ENCODE measurements at regions not wholly inside any gene's neighbourhood (a gene's known extent, or its start where the extent isn't known, plus 50 kb on each side); places are given as distances from the start of the nearest gene placed in this dataset.

DNA sequence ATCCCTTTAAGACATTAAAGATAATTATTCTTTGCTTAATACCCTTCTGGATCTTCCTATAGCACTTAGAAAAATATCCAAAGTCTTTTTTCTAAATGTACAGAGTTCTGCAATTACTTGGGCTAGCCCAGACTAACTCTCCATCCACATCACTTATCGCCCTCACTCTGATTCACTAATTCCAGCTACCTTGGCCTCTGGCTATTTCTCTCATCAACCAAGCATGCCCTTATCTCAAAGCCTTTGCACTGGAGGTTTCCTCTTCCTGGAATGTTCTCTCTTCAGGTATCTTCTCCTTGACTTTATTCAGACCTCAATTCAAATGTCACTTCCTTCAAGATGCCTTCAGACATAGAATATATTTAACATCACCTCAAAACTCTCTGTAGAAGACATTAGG lies 345.1 kb upstream of the SMIM31 start:
- no peak for DNase-seq (ENCODE audit: low read depth)

DNA sequence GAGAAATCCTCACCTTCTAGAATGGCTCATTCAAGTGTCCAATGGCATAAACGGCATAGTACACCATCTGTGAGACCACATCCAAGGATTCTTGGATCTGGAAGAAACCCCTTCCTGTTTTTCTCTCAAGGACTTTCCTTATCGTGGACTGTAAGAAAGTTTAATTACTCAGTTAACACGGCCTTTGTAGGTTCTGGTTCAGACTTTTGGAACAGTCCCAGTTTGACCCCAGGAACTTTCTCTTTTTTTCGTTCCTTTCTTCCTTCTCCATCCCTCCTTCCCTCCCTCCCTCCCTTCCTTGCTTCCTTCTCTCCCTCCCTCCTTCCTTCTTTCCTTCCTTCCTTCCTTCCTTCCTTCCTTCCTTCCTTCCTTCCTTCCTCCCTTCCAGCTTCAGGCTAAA lies 343.5 kb upstream of the SMIM31 start:
- no peak for DNase-seq (ENCODE audit: low read depth)

DNA sequence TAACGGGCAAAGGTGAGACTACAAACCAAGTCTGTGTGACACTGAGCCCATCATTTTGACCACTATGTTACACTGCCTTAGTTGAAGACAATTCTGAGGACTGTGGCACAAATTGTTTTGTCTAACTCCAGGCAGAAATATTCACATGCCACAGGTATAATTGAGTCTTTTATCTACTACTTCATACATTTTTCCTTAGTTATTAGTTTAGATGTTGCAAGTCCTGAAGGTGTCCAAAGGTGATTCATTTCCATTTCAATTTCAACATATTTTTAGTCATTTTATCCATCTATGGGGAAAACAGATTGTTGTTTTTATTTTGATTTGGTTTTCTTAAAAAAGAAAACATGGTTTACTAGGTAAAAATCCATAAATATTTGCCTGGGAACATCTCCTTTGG lies 341.7 kb upstream of the SMIM31 start:
- DNase-seq (ENCODE audit: low read depth), result no peak

DNA sequence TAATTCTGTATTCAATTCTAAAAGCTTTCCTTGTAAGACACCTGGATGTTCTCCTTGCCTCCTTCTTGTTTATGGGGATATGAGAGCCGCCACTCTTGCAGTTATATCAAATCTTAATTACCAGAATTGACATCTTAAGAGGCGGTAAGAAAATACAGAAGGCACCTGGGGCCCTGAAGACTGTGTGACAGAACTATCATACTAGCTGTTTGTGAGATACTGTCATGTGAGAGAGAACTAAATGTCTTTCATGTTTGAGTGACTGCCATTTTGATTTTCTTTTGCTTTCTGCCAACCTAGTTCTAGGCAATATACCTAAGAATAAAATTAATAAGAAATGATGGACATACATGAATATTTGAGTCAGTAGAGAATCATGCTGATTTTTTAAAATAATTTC lies 340.2 kb upstream of the SMIM31 start:
- DNase-seq (ENCODE audit: low read depth), result no peak

DNA sequence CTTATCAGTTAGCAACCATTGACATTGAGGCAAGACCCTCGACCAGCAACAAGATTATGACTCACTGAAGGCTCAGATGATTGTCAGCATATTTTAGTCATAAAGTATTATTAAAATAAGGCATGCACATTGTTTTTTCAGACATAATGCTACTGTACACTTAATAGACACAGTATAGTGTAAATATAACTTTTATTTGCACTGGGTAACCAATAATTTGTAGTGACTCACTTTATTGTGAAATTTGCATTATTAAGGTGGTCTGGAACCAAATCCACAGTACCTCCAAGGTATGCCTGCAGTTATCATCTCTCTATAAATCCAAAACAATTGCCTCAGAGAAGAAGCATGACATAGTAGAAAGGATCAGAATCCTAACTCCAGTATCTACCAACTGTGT lies 330.1 kb upstream of the SMIM31 start:
- no peak for DNase-seq (ENCODE audit: low read depth)

DNA sequence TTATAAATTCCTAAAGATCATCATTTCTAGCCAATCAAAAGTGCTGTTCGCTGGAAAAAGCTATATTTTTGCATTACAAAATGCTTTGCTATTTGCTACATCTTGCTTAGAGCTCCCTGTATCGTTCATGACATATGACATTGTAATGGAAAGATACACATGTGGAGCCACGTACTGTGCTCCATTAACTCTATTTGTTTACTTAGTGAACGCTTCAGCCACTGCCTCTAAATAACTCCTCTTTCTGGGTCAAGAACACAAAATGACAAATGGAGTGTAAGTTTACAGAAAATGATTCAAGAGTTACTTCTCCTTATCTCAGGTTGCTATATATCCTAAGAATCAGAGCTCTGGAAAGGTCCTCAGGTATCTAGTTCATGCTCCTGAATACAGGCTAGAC lies 329.1 kb upstream of the SMIM31 start:
- no peak for DNase-seq (ENCODE audit: low read depth)

DNA sequence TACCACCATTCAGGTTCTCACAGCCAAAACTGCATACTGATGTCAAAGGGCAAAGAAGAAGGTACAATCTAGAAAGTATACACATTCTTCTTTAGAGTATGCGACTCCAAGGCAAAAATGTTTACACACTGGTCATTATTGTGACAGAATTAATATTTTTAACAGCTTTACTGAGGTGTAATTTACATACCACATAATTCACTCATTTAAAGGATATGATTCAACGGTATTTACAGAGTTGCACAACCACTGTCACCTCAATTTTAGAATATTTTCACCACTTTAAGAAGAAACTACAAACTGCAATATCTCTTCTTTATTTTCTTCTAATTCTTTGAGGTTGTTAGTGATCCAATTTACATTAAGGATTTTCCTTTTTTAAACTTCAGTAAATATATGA lies 325.4 kb upstream of the SMIM31 start:
- no peak for DNase-seq (ENCODE audit: low read depth)

DNA sequence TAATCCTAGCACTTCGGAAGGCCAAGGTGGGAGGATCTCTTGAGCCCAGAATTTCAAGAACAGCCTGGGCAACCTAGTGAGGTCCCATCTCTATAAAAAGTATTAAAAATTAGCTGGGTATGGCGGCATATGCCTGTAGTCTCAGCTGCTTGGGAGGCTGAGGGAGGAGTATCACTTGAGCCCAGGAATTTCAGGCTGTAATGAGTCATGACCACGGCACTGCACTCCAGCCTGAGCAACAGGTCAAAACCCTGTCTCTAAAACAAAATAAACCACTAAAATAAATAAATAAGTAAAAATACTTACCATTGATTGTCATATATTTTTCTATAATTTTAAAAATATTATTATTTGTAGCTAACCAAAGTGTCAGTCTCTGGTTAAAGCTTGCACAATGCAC lies 315.6 kb upstream of the SMIM31 start:
- peak; percentile 28 for DNase-seq (ENCODE audit: low read depth)

DNA sequence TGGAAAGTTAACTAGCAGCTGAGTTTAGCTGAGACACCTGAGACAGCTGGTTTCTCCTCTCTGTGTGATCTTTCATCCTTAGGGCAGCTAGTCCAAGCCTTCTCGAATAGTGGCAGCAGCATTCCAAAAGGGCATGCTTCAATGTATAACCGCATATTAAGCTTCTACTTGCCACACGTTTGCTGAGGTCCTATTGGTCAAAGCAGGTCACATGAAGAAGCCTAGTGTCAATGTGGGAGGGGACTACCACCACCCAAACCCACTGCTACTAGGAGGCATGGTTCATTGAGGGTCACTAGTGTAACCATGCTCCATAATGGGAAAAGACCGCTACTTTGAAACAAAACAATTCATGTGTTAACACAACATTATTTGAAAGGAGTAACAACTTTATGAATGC lies 314.9 kb upstream of the SMIM31 start:
- DNase-seq (ENCODE audit: low read depth), result no peak

DNA sequence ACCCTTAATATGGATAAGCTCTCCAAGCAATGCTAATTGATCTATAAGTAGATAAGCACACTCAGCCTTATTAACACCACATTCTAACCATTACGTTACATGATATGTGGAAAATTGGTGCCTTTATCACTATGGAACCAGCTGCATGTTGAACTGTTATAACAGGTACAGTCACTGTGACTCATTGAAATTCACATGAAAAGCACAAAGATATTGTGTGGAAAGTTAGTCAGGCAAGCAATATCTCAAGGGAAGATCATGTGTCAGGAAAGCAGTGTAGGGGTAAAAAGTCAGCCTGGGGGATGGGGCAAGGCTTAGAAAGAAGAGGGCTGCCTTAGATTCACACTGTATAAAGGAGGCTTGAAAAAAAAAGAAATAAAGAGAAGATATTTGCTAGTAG lies 313.7 kb upstream of the SMIM31 start:
- peak; percentile 57 for DNase-seq (ENCODE audit: low read depth)

DNA sequence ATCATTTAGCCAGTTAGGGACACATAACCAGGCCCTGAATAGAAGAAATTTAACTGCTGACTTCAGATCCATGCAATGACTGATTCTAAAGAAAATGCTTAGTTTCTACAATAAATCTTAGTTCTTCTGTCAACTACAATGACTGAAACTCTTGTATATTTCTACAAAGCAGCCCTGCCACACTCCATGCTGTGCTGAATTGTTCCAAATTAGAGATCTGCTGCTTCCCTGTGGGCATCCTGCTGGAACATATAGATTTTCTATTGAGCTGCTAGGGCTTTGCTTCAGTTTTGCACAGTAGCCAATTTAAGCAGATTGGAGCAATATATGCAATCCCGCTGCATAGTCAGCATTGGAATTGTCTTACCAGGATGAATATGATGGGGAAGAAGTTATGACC lies 312.8 kb upstream of the SMIM31 start:
- no peak for DNase-seq (ENCODE audit: low read depth)

DNA sequence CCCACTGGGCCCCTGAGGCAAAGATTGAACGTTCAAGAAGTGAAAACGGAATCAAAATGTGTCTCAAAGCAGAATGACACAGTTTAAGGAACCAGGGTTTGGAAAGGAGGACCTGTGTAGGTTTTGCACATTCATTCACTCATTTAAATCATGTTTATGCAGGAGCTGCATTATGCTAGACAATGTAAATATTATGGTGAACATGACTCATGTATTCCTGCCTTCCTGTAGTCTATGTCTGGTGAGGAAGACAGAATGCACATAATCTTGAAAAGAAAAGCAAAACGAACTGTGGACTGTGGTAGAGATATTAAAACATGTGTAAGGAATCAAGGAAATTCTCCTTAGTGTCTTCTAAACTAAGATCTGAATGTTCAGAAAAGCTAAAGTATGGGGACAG lies 311.8 kb upstream of the SMIM31 start:
- DNase-seq (ENCODE audit: low read depth), result no peak

DNA sequence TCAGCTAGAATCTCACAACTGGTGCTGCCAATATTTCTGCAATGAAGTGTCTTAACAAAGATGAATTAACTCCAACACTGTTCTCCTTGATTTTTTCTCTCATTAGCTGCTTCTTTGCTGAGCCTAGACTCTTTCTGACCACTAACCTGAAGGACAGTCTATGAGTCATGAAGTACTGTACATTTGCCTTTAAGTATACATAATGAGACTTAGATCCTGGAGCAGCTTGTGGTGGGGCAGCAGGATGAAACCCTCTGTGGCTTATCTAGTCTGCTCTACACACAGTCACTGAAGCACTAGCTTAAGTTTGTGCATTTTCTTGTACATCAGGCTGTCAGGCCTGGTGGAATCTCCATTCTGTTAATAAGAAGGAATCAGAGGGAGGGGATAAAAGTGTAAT lies 307.4 kb upstream of the SMIM31 start:
- DNase-seq (ENCODE audit: low read depth), result peak; percentile 40

DNA sequence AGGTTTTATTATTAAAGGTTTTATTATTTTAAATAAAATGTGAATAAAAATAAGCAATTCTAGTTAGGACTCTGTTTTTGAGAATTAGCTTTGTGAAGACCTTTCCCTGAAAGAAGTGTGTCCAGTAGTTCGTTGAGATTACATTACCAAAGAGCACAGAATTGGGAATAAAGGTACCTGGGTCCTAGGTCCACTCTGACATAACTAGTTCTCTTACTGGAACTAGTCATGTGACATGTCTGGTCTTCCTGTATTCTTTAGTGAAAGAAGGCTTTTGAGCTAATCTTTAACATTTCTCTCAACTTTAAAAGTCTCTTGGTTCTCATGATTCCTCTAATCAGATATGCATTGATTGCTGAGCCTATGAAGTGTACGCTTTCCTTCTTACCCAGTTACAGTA lies 292.0 kb upstream of the SMIM31 start:
- no peak for DNase-seq (ENCODE audit: low read depth)

DNA sequence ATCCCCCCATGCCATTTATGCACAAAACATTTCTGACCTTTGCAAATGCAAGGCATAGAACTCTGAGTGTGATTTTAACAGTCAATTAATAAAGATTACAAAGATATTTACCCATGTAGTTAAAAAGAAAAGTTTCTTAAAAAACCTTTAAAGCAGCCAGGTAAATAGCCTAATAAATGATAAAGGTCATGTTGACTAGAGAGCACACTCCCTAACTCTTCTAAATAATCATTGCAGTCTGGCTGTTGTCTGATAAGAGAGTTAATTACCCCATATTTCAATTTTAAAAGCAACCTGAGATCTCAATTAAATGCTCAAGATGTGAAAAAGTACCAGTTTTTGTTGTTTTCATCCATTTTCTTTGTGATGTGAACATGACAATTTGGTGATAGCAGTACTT lies 291.5 kb upstream of the SMIM31 start:
- DNase-seq (ENCODE audit: low read depth), result no peak

DNA sequence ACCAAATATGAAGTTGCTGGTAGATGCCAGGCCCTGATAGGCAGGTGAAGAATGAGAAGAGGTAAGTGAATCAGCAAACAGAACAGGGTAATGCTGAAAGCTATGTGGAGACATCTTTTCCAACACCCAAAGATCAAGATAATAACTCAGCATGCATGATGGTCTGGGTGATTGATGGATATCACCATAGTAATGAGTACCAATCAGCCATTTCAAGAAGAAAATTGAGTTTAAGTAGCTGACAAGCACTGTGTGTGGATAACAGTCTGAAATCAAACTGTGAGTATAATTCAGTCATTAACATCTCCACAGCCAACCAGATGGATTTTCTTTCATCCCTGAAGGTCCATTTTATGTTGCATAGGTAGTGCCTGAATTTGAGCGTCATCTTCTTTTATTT lies 289.6 kb upstream of the SMIM31 start:
- no peak for DNase-seq (ENCODE audit: low read depth)

DNA sequence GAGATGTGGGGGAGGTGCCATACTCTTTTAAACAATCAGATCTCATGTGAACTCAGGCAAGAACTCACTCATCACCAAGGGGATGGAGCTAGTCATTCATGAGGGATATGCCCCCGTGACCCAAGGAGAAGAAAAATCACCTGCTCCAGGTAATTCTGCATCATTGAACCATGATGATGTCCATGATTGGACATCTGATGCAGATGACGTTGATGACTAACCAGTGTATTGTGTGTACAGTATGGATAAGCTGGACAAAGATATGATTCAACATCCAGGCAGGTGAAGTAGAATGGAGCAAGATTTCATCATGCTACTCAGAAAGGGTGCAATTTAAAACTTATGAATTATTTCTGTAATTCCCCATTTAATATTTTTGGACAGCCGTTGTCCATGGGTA lies 286.4 kb upstream of the SMIM31 start:
- DNase-seq (ENCODE audit: low read depth), result no peak

DNA sequence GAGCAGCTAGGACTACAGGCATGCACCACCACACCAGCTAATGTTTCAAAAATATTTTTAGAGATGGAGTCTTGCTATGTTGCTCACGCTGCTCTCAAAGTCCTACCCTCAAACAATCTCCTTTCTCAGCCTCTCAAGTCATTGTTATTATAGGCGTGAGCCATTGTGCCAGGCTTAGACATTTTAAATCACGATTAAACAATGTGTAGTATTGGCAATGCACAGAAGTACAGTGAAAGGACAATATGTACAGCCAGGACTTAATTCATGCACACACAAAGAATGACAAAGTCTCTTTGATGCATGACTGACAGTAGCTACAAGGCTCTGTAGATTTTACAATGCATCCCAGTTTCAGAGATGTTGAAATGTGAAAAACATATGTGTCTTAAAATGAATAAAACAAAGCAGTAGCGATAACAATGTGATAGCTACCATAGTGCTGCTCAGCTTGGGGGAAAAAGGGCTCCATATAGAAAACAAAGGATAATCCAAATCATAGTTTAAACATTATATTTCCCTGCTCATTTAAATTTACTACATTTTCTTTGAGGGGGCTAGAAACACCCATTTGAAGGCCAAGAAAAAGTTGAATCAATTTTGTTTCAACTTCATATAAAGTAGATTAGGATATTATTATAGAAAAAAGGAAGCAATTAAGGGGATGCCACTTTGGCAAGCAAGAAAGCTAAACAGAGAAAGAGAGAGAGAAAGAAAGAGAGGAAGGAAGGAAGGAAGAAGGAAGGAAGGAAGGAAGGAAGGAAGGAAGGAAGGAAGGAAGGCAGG lies 272.4 kb upstream of the SMIM31 start:
- DNase-seq (ENCODE audit: low read depth), result no peak

DNA sequence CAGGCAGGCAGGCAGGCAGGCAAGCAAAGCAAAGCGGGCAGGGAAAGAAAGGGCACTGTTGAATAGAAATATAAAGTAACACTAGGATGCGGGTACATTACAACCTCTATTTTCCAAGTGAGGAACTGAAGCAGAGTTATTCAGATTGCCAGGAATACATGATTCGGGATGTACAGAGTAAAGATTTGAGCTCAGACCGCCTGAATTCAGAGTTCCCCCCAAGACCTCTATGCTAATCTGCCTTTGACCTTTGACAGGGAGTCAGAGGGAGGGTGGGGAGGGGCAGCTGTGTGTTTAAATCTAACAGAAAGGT lies 271.9 kb upstream of the SMIM31 start:
- DNase-seq (ENCODE audit: low read depth), result no peak

DNA sequence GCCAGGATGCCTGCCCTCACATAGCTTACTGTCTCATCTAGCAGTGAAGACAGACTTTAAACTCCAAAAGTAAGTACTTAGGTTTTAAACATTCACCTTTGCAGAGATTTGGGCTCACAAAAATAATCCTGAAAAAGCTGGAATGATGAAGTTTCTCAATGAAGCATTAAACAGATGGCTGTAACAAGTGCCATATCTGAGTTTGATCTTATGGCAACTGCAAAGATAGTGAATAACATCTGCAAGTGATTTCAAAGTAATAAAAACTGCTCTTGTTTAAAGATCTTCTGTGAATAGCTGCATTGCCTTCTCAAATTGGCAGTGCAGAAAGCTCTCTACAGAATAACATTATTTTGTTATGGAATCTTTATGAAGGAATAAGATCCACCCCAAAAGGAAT lies 271.2 kb upstream of the SMIM31 start:
- DNase-seq (ENCODE audit: low read depth), result no peak

DNA sequence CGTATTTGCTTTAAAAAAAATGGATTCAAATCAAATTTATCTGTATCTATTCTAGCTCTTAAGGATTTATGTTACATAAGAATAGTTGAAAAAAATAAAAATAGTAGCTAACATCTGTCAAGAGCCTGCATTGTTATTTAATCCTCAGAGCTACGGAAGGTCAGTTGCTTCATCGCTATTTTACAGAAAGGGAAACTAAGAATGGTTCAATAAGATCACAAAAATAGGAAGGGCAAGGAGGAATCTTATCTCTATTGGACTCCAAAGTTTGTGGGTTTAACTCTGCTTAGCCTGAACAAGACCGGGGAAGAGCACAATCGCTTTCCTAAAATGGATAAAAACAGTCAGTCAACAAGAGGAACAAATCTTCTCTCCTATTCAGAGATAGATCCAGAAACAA lies 270.2 kb upstream of the SMIM31 start:
- DNase-seq (ENCODE audit: low read depth), result no peak

DNA sequence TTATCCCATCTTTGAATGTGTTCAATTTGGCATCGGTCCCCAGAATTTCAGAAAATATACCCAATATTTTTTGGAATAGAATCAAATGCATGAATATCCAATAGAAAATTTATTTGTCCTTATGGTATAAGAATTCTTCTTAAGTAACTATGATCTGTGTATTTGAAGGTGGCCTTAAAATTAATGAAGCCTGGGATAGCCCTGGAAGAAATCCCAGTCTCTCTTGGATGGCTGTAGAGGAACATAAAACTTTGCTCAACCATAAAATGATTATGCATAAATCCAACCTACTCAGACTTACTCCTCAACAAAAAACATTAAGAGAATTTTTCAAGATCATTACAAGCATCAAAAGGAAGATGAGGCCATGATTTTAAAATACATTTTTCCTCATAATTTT lies 269.4 kb upstream of the SMIM31 start:
- no peak for DNase-seq (ENCODE audit: low read depth)

DNA sequence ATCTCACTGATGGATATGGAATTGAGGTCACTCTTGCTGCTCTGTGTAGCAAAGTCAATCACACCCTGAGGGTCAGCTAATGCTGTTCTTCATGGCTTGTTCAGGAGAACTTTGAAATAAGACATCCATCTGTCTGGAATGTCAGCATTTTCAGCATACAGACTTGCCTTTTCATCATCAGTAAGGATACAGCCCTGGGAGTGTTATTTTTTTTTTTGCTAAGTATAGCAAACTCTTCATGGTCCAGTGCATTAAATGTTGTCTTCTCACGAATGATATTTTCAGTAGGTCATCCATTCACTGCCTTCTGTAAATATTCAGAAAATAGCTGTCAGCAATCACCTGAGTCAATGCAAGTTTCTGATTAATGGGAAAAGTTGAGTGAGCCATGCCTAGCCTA lies 268.8 kb upstream of the SMIM31 start:
- DNase-seq (ENCODE audit: low read depth), result no peak

DNA sequence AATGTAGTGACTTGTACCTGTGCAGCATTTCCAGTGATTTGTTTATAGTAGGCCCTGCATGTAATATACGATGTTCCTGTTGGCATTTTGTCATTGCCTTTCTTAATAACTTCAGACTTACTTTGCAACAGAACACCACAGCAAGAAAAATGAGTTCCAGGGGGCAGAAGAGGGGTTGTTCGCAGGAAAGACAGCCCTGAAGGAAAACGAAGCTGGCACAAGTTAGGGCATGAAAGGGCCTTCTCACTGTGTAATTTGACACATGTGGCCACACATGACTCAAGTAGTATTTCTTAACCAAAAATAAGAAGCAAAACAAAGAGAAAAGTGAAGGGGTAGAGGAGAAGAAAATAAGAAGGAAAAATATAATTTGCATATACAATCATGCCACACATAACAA lies 265.8 kb upstream of the SMIM31 start:
- no peak for DNase-seq (ENCODE audit: low read depth)

DNA sequence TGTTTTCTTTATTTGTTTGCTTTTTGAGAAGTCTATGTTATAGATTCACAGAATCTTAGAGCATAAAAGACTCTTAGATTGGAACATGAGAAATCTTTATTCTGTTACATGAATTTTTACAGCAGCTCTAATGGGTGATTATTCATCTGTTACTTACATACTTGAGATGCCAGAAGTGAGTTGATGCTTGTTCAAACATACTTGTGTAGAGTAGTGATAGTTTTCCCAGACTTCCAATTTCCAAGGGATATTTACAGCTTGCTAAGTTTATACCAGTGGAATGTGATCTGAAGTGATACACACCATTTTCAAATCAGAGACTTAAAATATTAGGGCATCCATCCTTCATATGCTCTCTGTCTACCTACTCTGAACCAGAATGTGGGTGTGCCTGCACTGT lies 252.9 kb upstream of the SMIM31 start:
- peak; percentile 41 for DNase-seq (ENCODE audit: low read depth)

Data from non-pigmented ciliary epithelial cell (primary cell).